NK-92 treated with Interleukin-12 subunit alpha and Interleukin-12 subunit beta, amount 100 ng/mL, for 24 hours (cell line): ENCODE measurements at regions not wholly inside any gene's neighbourhood (a gene's known extent, or its start where the extent isn't known, plus 50 kb on each side); places are given as distances from the start of the nearest gene placed in this dataset.

Experiments used
- DNase-seq: peaks from one replicate; lab custom pipeline; 2025; lab: John Stamatoyannopoulos, UW

DNA sequence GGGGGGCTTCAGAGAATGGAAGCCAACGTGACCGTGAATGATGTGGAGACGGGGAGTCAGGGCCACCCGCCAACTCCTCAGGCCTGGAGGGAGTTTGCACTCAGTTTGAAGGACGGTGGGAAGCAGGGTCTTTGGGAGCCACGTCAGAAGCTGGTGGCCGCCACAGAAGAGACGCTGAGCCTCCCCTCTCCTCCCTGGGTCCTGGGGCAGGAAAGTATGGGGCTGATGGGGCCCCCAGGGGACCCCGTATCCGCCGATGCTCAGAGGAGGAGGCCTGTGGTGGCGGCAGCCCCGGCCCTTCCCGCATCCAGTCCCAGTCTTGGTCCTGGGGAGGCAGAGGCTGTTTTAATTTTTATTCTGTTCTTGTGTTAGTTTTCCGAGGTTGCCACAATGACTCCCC, 188.6 kb upstream of the C1orf174 start:
- DNase-seq, result no peak

DNA sequence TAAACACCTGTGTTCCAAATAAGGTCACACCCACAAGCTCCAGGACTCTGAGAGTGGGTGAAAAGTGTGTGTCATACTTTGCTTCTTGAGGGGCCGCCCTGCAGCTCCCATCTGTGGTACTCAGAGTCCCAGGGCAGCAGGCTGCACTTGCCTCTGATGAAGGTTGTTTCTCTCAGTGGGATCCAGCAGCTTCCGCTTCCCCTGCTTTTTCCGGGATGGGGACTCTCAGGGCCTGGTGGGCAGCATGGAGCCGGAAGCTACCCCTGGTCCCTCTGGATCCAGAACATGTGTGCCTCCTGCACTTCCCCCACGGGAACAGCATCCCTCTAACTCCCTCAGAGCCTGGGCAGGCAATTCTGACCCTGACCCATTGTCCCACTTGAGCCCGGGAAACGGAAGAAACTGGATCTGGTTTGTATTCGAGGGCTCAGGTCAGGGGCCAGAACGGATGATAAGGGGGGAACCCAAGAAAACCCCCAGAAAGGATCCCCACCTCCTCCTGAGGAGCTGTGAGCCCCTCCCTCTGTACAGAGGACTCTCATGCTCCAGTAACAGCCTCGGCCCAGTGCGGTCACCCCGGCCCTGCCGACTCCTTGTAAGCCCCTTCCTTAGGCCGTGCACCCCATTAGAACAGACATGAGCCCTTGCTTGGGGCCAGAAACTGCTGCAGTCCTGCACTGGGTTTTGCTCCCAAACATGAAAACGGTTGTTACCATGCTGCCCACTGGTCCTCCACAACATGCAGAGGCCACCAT, 189.5 kb upstream of the C1orf174 start:
- no peak for DNase-seq

DNA sequence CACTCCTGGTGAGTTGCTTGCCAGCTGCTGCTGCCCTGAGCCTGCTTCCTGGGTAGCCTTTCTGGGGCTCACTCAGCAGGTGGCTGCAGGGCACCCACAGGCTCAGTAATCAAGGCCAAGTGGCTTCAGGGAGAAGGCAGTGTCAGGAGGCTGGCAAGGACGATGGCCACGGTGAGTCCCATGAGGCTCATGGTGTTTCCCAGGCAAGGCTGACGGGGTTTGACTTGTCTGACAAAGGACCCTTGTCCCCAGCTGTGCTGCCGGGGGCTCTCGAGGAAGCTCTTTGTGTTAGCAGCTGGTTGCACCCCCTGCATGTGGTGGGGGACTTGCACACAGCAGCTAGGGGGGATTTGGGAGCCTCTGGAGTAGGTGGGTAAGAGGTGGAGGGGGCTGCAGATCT, 190.5 kb upstream of the C1orf174 start:
- no peak for DNase-seq

DNA sequence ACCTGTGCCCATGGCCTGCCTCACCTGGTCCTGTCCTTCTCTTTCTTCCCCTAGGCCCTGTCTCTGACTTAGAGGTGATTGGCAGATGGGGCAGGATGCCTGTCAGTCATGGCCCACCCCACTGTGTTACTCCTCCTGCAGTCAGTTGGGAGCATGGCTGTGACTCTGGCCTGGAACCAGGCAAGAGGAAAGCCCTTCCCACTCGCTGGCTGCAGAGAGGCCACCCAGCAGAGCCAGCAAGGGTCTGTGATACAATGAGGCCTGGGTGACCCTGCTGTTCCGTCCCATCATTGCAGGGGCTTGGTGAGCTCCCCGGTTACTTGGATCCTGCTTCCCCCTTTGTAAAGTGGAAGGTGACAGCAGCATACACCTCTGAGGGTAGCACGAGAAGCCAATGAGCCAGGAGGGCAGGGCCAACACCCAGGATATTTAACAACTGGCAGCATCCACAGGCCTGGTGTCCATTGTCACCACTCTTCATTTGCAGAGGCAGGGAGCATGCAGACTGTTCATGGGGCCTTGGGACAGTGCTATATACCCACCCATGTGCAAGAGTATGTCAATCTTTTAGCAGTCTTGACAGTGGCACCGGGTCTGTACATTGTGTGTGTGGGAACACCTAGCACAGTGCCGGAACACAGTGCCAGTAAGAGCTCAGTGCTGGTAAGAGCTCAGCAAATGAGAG, 191.0 kb upstream of the C1orf174 start:
- DNase-seq, result no peak

DNA sequence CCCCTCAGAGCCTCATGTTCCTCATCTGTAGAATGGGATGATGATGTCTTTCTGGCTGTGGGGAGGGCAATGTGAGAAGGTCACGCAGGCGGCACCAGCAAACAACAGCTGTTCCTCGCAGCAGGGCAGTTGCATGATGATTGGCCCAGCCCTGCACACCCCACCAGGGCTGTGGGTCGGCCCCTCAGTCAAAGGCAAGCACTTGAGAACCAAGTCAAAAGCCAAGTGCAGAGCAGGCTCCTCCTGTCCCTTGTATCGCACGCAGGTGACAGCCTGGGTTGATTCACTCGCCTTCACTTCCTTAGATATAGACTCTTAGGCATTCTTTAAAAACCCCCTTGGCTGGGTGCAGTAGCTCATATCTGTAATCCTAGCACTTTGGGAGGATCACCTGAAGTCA, 191.9 kb upstream of the C1orf174 start:
- DNase-seq, result no peak

DNA sequence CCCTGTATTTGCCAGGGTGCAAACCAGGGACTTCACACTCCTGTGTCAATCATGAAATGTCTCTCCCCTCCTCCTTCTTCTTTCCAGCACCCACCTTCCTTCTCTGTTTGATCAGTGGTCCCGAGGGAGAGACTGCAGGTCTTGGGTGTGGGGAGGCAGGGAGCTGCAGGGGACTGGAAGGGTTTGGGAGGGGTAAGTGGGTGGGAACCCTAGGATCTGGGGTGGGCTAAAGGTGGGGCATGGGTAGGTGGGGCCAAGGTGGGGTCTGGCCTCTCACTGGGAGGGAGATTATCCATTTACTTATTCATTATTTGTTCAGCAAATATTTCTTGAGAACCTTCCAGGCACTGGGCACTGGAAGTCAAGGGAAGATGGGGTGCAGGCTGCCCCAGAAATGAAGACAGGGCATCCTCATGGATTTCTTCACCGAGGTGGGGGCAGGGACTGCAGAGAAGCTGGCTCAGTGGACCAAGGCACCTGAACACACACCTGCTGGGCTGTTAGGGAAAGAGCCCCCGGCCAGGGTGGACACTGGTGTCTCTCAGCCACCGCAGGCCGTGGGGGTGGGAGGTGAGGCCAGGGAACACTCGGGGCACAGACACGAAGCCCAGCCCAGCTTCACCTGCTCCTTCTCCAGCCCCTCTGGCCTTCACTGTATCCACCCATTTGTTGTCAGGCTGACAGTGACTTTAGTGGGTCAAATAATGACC, 193.9 kb upstream of the C1orf174 start:
- no peak for DNase-seq

DNA sequence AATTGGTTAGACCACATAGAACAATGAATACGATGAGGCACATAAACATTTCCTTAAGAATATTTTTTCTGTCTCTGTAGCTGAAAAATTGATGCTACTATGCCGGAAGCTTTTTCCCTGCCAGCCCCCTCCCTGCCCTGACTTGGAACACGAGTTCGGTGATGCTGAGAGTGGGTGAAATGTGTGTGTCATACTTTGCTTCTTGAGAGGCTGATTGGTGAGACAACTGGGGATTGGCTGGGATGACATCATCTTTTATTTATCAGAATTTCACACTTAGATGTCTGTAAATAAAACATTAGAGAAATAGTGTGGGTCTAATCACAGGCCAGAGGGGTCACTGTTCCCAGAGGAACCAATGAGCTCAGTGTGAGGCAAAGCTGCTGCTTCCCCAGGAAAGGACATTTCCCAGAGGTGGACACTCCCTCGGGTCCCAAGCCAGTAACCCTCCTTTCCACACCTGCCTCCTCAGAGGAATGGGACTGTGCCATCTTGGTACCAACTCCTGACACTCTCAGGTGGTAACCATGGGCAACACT, 195.4 kb upstream of the C1orf174 start:
- no peak for DNase-seq

DNA sequence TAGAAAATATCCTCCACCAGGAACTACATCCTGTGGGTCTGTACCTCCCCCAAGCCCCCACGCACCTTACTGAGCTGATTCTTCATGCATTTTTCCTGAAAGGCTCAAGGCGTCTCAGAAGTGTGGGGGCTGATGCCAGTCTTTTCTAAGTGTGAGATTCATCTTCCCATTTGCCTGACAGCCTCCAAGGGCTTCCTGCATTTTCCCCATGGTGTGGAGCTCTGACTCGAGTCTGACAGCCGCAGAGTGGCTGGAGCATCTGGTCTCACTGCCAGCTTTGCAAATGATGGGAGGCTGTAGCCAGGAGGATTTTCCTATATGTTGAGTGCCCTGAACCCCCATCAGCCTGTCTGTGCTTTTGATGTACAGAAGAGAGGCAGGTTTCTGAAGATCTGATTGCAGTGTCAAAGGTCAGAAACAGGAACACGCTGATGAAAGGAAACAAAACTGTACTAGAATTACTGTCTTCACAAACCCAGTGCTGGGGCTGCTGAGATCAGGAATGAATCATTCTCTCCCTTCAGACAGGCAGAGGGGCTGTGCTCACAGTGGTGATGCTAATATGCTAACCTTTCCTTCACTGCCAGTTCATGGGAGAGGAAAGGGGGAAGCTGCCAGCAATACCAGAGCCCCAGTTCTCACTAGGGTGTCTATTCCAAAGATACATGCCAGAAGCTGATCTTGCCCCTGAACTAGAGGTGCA, 201.5 kb upstream of the C1orf174 start:
- DNase-seq, result no peak

DNA sequence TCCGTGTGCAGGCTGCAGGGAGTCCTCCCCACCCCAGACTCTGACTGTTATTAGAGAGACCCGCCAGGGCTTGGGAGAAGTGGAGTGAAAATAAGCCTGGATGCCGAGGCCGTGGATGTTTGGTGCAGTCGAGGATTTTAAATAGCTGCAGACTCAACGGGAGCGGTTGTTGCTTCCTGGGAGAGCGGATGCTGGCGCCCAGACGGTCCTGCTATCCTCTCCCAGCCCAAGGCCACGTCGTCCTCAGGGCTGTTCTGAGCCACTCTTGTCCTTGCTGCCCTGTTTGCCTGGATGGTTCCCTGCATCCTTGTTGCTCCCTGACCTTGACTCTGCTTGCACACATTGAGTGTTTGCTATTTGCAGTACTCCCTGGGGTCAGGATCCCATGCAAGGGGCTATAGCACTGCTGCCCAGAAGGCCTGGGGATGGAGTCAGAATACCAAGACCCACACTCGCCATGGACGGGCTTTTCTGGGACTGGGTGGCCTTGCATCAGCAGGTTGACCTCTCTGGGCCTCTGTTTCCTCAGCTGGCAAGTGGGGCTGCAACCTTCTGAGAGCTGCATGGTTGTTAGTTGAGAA, 205.3 kb upstream of the C1orf174 start:
- DNase-seq, result no peak

DNA sequence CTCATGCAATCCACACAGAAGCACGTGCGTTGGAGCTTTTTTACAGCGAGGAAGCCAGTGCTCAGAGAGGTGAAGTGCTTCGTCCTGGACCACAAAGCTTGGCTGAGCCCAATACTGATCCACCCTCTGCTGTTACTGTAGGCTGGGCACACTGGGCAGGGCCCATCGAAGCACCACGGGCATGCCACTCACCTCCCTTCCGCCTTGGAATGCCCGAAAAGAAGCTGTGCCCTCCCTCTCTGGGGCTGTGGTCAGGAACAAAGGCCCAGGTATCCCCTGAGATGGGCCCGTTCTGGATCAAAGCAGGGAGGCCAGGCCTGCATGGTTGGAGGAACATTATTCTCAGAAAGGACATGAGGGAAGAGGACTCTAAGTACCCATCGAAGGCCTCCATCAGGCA, 206.7 kb upstream of the C1orf174 start:
- no peak for DNase-seq

DNA sequence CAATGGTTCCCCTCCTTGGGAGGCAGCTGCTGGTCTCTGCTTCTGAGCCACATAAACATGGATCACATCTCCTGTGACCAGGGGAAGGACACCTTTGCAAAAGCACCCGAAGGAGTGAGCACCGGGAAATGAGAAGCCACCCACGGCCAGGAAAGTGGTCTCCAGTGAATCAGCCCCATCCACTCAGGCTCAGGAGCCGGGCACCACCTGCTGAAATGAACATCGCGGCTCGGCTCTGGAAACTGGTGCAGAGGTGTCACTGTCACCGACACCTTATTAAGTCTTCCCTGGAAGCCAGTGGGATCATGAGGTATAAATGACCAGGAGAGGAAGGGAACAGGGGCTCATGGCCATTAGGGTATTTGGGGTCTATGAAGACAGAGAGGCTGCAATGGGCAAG, 207.2 kb upstream of the C1orf174 start:
- no peak for DNase-seq

DNA sequence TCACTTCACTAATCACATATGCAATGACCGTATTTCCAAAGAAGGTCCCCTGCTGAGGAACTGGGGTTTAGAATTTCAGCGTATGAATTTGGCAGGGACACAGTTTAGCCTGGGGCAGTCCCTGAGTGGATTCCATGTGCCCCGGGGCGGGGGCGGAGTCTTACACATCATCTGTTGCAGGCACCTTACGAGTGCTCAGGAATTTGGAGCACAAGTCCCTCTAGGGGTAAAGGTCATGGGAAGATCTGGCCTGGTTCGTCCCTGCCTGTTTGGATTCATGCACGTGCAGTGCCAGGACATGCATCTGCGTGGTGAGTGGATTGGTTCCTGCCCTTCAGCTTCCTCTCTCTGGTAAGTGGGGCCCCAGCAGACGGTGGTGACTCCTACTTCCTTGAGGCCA, 208.3 kb upstream of the C1orf174 start:
- DNase-seq, result no peak

DNA sequence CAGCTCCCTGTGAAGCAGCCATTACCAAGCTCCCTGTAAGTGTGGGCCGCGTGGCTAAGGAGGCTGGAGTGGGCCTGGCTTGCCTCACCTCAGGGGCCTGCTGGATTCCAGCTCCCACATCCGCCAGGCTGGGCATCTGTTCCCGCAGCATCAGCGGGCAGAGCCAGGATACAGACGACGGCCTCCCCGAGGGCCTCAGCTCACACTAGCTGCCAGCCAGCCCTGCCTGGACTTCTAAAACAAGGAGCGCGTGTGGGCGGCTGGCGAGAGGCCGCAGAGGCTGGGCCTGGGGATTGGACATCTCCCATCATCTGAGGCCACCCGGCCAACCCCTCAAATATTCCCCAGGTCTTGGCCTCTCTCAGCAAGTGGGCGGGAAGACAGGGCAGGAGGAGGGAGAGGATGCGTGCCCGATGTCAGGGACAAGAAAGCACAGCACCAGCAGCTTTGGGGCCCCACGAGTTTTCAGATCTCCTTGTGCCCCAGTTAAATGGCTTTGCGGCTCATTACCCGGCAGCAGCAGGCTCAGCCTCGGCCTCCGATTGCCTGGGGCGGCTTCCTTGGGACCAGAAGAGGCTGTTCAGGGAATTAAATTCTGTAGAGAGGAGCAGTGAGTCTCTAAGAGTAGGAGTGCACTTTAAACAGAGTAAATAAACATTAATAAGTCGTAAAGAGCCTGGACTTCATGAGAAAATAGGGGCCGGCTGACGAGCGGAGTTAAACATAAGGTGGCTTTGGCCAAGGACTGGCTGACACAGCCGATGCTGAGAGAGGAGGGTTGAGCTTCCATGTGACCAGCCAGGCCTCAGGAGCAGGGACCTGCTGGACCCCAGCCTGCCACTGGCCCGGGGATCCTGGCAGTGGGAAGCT, 208.9 kb upstream of the C1orf174 start:
- no peak for DNase-seq

DNA sequence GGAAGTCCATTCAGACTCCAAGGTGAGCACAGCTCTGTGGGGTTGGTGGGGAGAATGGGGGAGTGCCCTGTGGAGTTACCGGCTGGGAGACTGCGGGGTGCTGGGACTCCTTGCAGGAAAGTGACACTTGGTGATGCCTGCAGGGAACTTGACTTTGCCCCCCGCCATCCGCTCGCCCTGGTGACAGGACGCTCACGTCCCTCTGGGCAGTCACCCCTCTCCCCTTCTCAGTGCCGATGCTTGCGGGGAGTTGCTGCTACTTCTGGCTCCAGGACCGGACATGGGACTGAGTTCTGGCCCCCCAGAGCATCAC, 209.5 kb upstream of the C1orf174 start:
- DNase-seq, result no peak

DNA sequence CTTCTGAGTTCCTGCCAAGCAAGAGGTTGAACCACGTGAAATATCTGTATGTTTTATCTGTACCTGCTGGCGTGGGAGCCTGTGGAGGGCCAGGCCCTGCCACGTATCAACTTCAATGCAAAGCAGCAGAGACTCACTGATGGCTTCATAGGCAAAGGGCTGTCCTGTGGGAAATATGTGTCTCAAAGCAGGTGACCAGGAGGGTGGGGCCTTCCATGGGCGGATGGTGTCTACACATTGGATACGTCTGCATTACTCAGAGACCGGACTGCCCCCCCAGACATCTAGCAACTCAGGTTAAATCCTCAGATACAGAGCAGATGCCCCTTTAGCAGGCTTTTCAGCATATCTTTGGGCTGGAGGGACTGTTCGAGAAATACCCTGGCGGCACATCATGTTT, 210.8 kb upstream of the C1orf174 start:
- DNase-seq, result no peak

DNA sequence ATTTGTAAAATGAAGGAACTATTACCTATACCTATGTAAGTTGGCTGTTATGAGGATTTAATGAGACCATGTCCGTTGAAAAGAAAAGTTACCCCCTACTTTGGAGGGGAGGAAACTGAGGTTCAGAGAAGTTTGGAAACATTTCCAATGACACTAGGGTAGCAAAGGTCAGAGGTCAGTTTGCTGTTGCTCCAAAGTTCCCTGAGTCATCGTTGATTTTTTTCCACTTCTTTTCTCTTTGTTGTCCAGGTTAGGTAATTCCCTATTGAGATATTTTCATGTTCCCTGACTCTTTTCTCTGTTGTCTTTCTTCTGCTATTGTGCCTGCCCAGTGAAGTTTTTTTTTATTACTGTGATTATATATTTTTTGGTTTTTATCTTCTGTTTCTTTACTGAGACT, 213.8 kb upstream of the C1orf174 start:
- no peak for DNase-seq

DNA sequence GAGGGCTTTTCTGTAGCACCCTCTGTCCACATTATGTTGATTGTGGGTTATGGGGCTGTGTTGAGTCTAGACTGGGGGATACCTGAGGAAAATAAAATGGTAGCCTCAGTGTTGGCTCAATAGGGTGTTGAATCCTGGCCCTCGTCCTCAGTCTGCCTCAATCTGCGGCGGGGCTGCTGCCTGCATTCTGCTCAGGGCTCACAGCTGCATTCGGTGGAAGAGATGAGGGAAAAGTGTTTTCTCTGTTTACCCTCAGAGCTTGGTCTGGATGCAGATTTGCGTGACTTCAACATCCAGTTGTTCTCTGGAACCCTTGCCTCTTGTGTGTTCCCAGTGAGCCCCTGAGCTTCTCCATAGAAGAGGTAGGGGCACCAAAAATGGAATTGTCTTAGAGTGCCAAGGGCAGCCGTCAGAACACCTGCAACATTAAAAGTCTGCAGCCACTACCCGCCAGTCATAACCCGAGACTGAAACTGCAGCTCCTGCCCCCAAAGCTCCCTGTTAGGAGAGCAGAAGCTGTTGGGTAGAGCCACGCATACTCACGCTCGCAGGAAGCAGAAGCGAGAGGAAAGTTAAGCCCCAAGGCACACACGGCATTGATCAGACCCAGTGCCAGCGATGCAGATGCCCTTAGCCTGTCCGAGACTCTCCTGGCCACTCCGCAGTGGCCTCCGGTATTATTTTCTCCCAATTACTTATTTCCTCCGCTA, 215.3 kb upstream of the C1orf174 start:
- DNase-seq, result no peak

DNA sequence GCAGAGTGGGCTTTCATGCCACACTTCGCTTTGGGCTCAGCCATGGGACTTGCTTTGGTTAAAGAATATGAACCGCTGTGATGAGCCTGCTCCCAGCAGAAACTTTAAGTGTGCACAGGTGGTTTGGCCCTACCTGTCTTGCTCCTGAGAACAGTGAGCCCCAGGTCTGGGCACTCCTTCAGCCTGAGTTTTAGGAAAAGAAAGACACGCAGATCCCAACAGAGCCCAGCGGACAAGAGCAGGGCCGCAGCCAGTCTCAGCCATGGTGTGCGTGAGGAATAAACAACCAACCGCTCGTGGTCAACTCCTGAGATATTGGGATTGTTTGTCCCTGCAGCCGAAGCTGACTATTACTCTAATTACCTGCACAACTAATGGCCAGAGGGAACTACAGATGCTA, 217.1 kb upstream of the C1orf174 start:
- DNase-seq, result no peak

DNA sequence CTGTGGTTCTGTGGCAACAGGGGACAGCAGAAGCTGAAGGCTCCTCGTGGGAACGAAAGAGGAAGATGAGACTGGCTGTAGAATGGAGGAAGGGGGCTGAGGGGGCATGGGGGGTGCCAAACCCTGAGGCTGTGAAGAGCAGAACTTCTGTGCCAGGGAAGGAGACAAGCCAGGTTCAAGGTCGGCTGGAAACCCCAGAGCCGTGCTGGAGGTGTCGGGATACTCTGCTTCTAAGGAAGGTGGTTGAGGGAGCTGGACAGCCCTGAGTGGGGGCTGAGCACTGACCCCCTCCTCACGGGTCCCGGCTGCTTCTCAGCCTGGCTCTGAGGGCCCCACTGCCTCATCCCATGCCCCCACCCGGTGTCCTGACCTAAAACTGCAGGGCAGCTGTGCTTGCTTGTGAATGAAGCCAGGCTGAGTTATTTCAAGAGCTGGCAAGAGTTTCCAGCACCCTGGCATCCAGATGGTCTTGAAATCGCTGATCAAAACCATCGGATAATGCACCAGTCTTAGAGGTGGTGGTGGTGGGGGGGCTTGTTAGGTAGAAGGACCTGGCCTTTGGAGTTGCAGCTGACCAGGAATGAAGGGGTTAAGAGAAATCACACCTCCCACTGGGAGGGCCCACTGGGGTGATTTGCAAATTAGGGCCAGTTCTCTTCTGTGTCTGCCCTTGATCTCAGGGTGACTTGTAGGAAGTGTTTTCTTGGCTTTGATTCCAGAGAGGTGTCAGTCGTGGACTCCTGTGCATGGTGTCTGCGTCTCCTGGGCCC, 218.9 kb upstream of the C1orf174 start:
- DNase-seq, result no peak
